Endothelial cell of umbilical vein (primary cell): ENCODE measurements at regions not wholly inside any gene's neighbourhood (a gene's known extent, or its start where the extent isn't known, plus 50 kb on each side); places are given as distances from the start of the nearest gene placed in this dataset.

Experiments used
- BruUV-seq: library from RNA; stranded (reverse); fragments of 400-500 nt; replicated peaks from 2 replicates; lab custom pipeline; 2021; lab: Mats Ljungman, UMichigan
- CTCF ChIA-PET: fragments of 300-600, 350-600 bp; sonication (Branson Sonifier 250); formaldehyde crosslinking; loops from one replicate; lab custom pipeline; 2021; ENCODE audit warnings: antibody characterized with exemption, inconsistent platforms; lab: Charles Lee
- POLR2A ChIA-PET: fragments of 300-600, 350-600 bp; sonication (Branson Sonifier 250); formaldehyde crosslinking; loops from one replicate; lab custom pipeline; 2021; ENCODE audit warnings: antibody characterized with exemption, inconsistent platforms; lab: Charles Lee
- DNase-seq: peaks from one replicate; pipeline ENCODE4 v3.0.0-alpha.2; 2011; ENCODE audit warnings: low read depth, low spot score
- FAIRE-seq: peaks from 2 replicates; lab custom pipeline; 2011; peaks lifted over from hg19 to GRCh38; lab: Jason Lieb, UNC
- H2AFZ ChIP-seq: 2 replicates; pipeline ENCODE4 v1.6.0; 2012; ENCODE audit warnings: low read depth, low read length, control low read depth, inconsistent platforms
- H3K27ac ChIP-seq: 2 replicates; pipeline ENCODE4 v1.5.1; 2011; ENCODE audit warnings: low read depth, mild to moderate bottlenecking, control low read depth, low read length, moderate library complexity; ENCODE audit not compliant: insufficient read depth
- H3K27me3 ChIP-seq, 2 experiments: 2 replicates each; pipeline versions ENCODE4 v1.6.0 to v1.6.1; 2011; ENCODE audit warnings: low read length in 2 of 2, mixed read lengths in 1 of 2; ENCODE audit not compliant: control insufficient read depth in 2 of 2, insufficient read depth in 2 of 2
- H3K36me3 ChIP-seq, 2 experiments: 2 replicates in 1 of 2; 3 replicates in 1 of 2; pipeline ENCODE4 v1.5.1; 2011; ENCODE audit warnings: low read length in 2 of 2, mild to moderate bottlenecking in 1 of 2, moderate library complexity in 1 of 2; ENCODE audit not compliant: control insufficient read depth in 2 of 2, insufficient read depth in 2 of 2; ENCODE audit errors: extremely low read depth in 1 of 2
- H3K4me1 ChIP-seq: 3 replicates; pipeline ENCODE4 v1.5.1; 2011; ENCODE audit warnings: mild to moderate bottlenecking, low read length; ENCODE audit not compliant: control insufficient read depth, insufficient read depth; ENCODE audit errors: extremely low read depth
- H3K4me2 ChIP-seq: 2 replicates; pipeline ENCODE4 v1.6.1; 2011; ENCODE audit warnings: low read length, control low read depth, mixed read lengths; ENCODE audit not compliant: insufficient read depth
- H3K4me3 ChIP-seq, 3 experiments: fragments of 200-600 bp in 1 of 3; sonication (generic), shearing (Covaris generic) in 1 of 3; replicated peaks in 1 of 3; 2 replicates each; pipeline ENCODE4 v1.5.1; 2011 to 2016; ENCODE audit warnings: control low read depth in 3 of 3, low read length in 3 of 3, mild to moderate bottlenecking in 2 of 3, inconsistent platforms in 1 of 3, low read depth in 1 of 3, moderate library complexity in 1 of 3; ENCODE audit not compliant: insufficient read depth in 1 of 3
- H3K79me2 ChIP-seq: 2 replicates; pipeline ENCODE4 v1.6.0; 2012; ENCODE audit warnings: low read length, inconsistent platforms; ENCODE audit not compliant: control insufficient read depth, insufficient read depth
- H3K9ac ChIP-seq: replicated peaks from 2 replicates; pipeline ENCODE3; 2011; ENCODE audit warnings: low read length, control low read depth; ENCODE audit not compliant: insufficient read depth; ENCODE audit errors: extremely low read depth
- H3K9me1 ChIP-seq: replicated peaks from 3 replicates; pipeline ENCODE4 v1.6.0; 2011; ENCODE audit warnings: mild to moderate bottlenecking, low read length; ENCODE audit not compliant: control insufficient read depth, insufficient read depth; ENCODE audit errors: extremely low read depth
- H3K9me3 ChIP-seq: replicated peaks from 2 replicates; pipeline ENCODE4 v1.5.1; 2012; ENCODE audit warnings: low read length, inconsistent platforms; ENCODE audit not compliant: control insufficient read depth, insufficient read depth
- H4K20me1 ChIP-seq: replicated peaks from 2 replicates; pipeline ENCODE3; 2011; ENCODE audit warnings: mild to moderate bottlenecking, low read length; ENCODE audit not compliant: control insufficient read depth, insufficient read depth; ENCODE audit errors: extremely low read depth
- CTCF ChIP-seq, 2 donors: IDR thresholded peaks; 1 replicate in 1 of 2; 2 replicates in 1 of 2; pipeline ENCODE4 v1.5.1; 2011; ENCODE audit warnings: low read length in 2 of 2, mild to moderate bottlenecking in 2 of 2, moderate library complexity in 2 of 2, control low read depth in 1 of 2, inconsistent platforms in 1 of 2, low read depth in 1 of 2; ENCODE audit not compliant: insufficient read depth in 1 of 2; ENCODE audit errors: extremely low read depth in 1 of 2
- EZH2 ChIP-seq: IDR thresholded peaks from 2 replicates; pipeline ENCODE4 v1.6.1; 2012; ENCODE audit warnings: borderline replicate concordance, low read depth, mild to moderate bottlenecking, moderate library complexity, low read length, inconsistent platforms; ENCODE audit not compliant: severe bottlenecking
- FOS ChIP-seq: IDR thresholded peaks from 2 replicates; pipeline ENCODE4 v1.6.1; 2011; ENCODE audit warnings: mild to moderate bottlenecking, low read length, moderate library complexity, borderline replicate concordance; ENCODE audit not compliant: insufficient read depth
- GATA2 ChIP-seq: IDR thresholded peaks from 2 replicates; pipeline ENCODE4 v1.7.0; 2011; ENCODE audit warnings: low read depth, mild to moderate bottlenecking, moderate library complexity, mixed read lengths, low read length; ENCODE audit not compliant: insufficient read length, insufficient read depth
- JUN ChIP-seq: IDR thresholded peaks from 2 replicates; pipeline ENCODE4 v1.6.1; 2011; ENCODE audit warnings: borderline replicate concordance, low read depth; ENCODE audit not compliant: insufficient read length, insufficient read depth
- MAX ChIP-seq: IDR thresholded peaks from 2 replicates; pipeline ENCODE4 v1.6.1; 2011; ENCODE audit not compliant: insufficient read depth, insufficient read length
- MYC ChIP-seq: IDR thresholded peaks from one replicate; pipeline ENCODE4 v1.6.1; 2011; ENCODE audit warnings: mild to moderate bottlenecking, low read depth, low read length
- POLR2A ChIP-seq: IDR thresholded peaks from 2 replicates; pipeline ENCODE4 v1.6.1; 2012; ENCODE audit warnings: low read depth, mild to moderate bottlenecking, control low read depth, low read length
- POLR2AphosphoS5 ChIP-seq: IDR thresholded peaks from 2 replicates; pipeline ENCODE4 v1.6.1; 2012; ENCODE audit warnings: low read depth, mild to moderate bottlenecking, control low read depth, low read length, moderate library complexity; ENCODE audit not compliant: insufficient read depth
- dilution Hi-C: fragments of 300-500 bp; cut with MboI; formaldehyde crosslinking; loops from one replicate; pipeline ENCODE4 v1.15.0; 2019; ENCODE audit warnings: low sequenced_read_pairs; ENCODE audit not compliant: extremely low pct_ligation_motif_present
- intact Hi-C: fragments of 100-400 bp; cut with micrococcal nuclease; formaldehyde crosslinking; loops from one replicate; pipeline ENCODE4 v1.10.0; 2022

- Histone ChIP-seq H3K27ac (no peak overlapping the region), H3K9ac (no peak overlapping the region), H3K4me2 (no peak overlapping the region), H3K9me3 (no peaks in the 10 kb centered on the region), H4K20me1 (no peaks in the 10 kb centered on the region), H3K4me3 (no peak overlapping the region), H3K27me3 (no peaks in the 10 kb centered on the region), H3K79me2 (no peaks in the 10 kb centered on the region), H3K9me1 (no peaks in the 10 kb centered on the region), H3K36me3 (no peaks in the 10 kb centered on the region), H2AFZ (no peak overlapping the region), H3K4me1 (no peaks in the 10 kb centered on the region)
- dilution Hi-C loops (no loop called here), intact Hi-C loops (no loop called here)
- FAIRE-seq, result no peak
- no peak for DNase-seq
- TF ChIP-seq POLR2A (no peak), CTCF (IDR thresholded peaks at IDR 0.05; ENCODE audit: extremely low read depth in 1 of 2, insufficient read depth in 1 of 2, low read depth in 1 of 2, low read length in 2 of 2) (no peak), JUN (no peak), POLR2AphosphoS5 (no peak), FOS (no peak), GATA2 (no peak), MYC (no peak), EZH2 (no peak), MAX (no peak)
- no TSS peak for BruUV-seq
- ChIA-PET CTCF (no interaction called here), POLR2A (no interaction called here)
These were observed 76.2 kb upstream of the SPIN1 start for GRCh38 chr9:88312045-88312444.
